A673 (cell line): ENCODE measurements at regions not wholly inside any gene's neighbourhood (a gene's known extent, or its start where the extent isn't known, plus 50 kb on each side); places are given as distances from the start of the nearest gene placed in this dataset.

ENCODE experiments used
- EZH2 ChIP-seq: fragments of 200-600 bp; sonication (generic); IDR thresholded peaks from 2 replicates; pipeline ENCODE4 v1.6.1; 2017; ENCODE audit warnings: borderline replicate concordance, low read depth, mild to moderate bottlenecking, mixed read lengths, antibody characterized with exemption, low read length; ENCODE audit not compliant: poor library complexity, severe bottlenecking
- TF ChIP-seq, protein P1 (sequence below): fragments of 300-800, 200-600 bp; sonication (generic); conservative IDR thresholded peaks from 2 replicates; pipeline ENCODE4 v1.5.1; 2017; ENCODE audit warnings: low read depth, mild to moderate bottlenecking, antibody characterized with exemption, low read length, moderate library complexity, mixed read lengths

DNA sequence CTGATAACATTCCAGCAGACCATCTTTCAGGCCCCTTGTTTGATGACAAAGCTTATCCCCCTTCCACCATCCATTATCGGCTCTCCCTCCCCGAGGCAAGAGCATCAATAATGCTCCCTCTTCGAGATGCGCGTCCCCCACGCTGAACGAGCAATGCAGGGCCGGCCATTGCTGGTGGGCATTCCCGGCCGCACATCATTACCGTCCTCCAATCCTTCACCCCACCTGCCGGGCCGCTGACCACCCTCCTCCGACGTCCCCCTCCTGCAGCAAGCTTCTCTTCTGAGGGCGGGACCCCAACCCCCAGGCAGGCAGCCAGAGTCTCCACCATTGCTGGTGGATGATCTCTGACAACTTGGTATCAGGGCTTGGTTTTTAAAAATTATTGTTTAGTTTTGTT lies 208.6 kb downstream of the SMAD2 start:
- TF ChIP-seq, protein P1, sequence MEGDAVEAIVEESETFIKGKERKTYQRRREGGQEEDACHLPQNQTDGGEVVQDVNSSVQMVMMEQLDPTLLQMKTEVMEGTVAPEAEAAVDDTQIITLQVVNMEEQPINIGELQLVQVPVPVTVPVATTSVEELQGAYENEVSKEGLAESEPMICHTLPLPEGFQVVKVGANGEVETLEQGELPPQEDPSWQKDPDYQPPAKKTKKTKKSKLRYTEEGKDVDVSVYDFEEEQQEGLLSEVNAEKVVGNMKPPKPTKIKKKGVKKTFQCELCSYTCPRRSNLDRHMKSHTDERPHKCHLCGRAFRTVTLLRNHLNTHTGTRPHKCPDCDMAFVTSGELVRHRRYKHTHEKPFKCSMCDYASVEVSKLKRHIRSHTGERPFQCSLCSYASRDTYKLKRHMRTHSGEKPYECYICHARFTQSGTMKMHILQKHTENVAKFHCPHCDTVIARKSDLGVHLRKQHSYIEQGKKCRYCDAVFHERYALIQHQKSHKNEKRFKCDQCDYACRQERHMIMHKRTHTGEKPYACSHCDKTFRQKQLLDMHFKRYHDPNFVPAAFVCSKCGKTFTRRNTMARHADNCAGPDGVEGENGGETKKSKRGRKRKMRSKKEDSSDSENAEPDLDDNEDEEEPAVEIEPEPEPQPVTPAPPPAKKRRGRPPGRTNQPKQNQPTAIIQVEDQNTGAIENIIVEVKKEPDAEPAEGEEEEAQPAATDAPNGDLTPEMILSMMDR = no peak
- TF ChIP-seq EZH2 = no peak
